ENCODE measurements at regions not wholly inside any gene's neighbourhood (a gene's known extent, or its start where the extent isn't known, plus 50 kb on each side); places are given as distances from the start of the nearest gene placed in this dataset.

GRCh38 chr19:31952693-31953092 lies 392.7 kb upstream of the ZNF507 start:
- Histone ChIP-seq H3K9me3 (ENCODE audit: low read depth) (no peaks in the 10 kb centered on the region), H3K27ac (no peak overlapping the region), H3K4me3 (no peak overlapping the region), H4K20me1 (ENCODE audit: insufficient read depth, poor library complexity, severe bottlenecking) (no peaks in the 10 kb centered on the region), H3K4me2 (no peak overlapping the region), H3K79me2 (no peaks in the 10 kb centered on the region), H3K4me1 (ENCODE audit: insufficient read depth) (peaks cover 2% of the 10 kb centered on the region), H3K36me3 (replicated peaks; ENCODE audit: insufficient read depth, low read depth) (no peaks in the 10 kb centered on the region), H3K27me3 (no peaks in the 10 kb centered on the region), H2AFZ (no peak overlapping the region), H3K9me2 (replicated peaks; ENCODE audit: insufficient read depth) (no peaks in the 10 kb centered on the region)
- TF ChIP-seq, protein P1, sequence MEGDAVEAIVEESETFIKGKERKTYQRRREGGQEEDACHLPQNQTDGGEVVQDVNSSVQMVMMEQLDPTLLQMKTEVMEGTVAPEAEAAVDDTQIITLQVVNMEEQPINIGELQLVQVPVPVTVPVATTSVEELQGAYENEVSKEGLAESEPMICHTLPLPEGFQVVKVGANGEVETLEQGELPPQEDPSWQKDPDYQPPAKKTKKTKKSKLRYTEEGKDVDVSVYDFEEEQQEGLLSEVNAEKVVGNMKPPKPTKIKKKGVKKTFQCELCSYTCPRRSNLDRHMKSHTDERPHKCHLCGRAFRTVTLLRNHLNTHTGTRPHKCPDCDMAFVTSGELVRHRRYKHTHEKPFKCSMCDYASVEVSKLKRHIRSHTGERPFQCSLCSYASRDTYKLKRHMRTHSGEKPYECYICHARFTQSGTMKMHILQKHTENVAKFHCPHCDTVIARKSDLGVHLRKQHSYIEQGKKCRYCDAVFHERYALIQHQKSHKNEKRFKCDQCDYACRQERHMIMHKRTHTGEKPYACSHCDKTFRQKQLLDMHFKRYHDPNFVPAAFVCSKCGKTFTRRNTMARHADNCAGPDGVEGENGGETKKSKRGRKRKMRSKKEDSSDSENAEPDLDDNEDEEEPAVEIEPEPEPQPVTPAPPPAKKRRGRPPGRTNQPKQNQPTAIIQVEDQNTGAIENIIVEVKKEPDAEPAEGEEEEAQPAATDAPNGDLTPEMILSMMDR (IDR thresholded peaks at IDR 0.05; ENCODE audit: poor library complexity) = no peak
- no peak for TF ChIP-seq EZH2 (IDR thresholded peaks at IDR 0.05; ENCODE audit: borderline replicate concordance)
- TF ChIP-seq EZH2phosphoT487 (IDR thresholded peaks at IDR 0.05; ENCODE audit: low read depth, severe bottlenecking, unreplicated experiment) = no peak
- 88% methylated on average over 1 of the region's 1 CpG for WGBS (ENCODE audit: low lambda C conversion rate, missing lambda C conversion rate)
- DNase-seq (ENCODE audit: low spot score) = no peak

- Histone ChIP-seq H3K4me1 (ENCODE audit: insufficient read depth) (peaks cover 3% of the 10 kb centered on the region), H3K36me3 (replicated peaks; ENCODE audit: insufficient read depth, low read depth) (no peaks in the 10 kb centered on the region), H3K79me2 (no peaks in the 10 kb centered on the region), H4K20me1 (ENCODE audit: insufficient read depth, poor library complexity, severe bottlenecking) (no peaks in the 10 kb centered on the region), H3K9me2 (replicated peaks; ENCODE audit: insufficient read depth) (no peaks in the 10 kb centered on the region), H3K4me3 (no peak overlapping the region), H3K9me3 (ENCODE audit: low read depth) (no peaks in the 10 kb centered on the region), H2AFZ (no peak overlapping the region), H3K4me2 (no peak overlapping the region), H3K27ac (no peak overlapping the region), H3K27me3 (no peaks in the 10 kb centered on the region)
- TF ChIP-seq, protein P1 (IDR thresholded peaks at IDR 0.05; ENCODE audit: poor library complexity) = no peak
- TF ChIP-seq EZH2phosphoT487 (IDR thresholded peaks at IDR 0.05; ENCODE audit: low read depth, severe bottlenecking, unreplicated experiment) (no peak), EZH2 (IDR thresholded peaks at IDR 0.05; ENCODE audit: borderline replicate concordance) (no peak)
- no peak for DNase-seq (ENCODE audit: low spot score)
- 100% methylated on average over 3 of the region's 3 CpGs for WGBS (ENCODE audit: low lambda C conversion rate, missing lambda C conversion rate)
Observed at GRCh38 chr19:31955061-31955460, 390.3 kb upstream of the ZNF507 start.

DNA sequence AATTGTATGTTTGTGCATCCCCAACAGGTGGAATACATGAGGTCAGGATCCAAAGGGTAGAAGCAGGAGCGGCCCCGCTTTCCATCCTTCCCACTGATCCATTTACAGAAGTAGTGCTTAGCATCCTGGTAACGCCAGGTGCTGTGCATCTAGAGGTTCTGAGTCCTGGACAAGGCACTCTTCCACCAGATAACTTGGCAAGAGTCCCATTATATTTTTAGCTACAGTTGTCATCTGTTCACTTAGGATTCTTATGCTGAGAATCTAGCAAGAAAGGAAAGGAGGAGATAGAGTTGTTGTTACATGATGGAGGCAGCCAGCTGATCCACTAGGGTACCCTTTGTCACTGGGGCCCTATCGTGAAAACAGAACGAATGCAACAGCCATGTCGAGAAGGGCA lies 389.5 kb upstream of the ZNF507 start:
- H3K27me3 ChIP-seq = no peaks in the 10 kb centered on the region
- 91% methylated on average over 6 of the region's 6 CpGs for WGBS (ENCODE audit: low lambda C conversion rate, missing lambda C conversion rate)
- no peak overlapping the region for H2AFZ ChIP-seq
- H3K4me3 ChIP-seq = no peak overlapping the region
- H3K36me3 ChIP-seq (replicated peaks; ENCODE audit: insufficient read depth, low read depth) = no peaks in the 10 kb centered on the region
- H4K20me1 ChIP-seq (ENCODE audit: insufficient read depth, poor library complexity, severe bottlenecking) = no peaks in the 10 kb centered on the region
- no peak for DNase-seq (ENCODE audit: low spot score)
- no peak overlapping the region for H3K27ac ChIP-seq
- peaks cover 3% of the 10 kb centered on the region for H3K4me1 ChIP-seq (ENCODE audit: insufficient read depth)
- H3K9me3 ChIP-seq (ENCODE audit: low read depth) = no peaks in the 10 kb centered on the region
- no peaks in the 10 kb centered on the region for H3K79me2 ChIP-seq
- H3K9me2 ChIP-seq (replicated peaks; ENCODE audit: insufficient read depth) = no peaks in the 10 kb centered on the region
- H3K4me2 ChIP-seq = no peak overlapping the region
- TF ChIP-seq, protein P1 (IDR thresholded peaks at IDR 0.05; ENCODE audit: poor library complexity) = no peak
- no peak for TF ChIP-seq EZH2phosphoT487 (IDR thresholded peaks at IDR 0.05; ENCODE audit: low read depth, severe bottlenecking, unreplicated experiment)
- no peak for TF ChIP-seq EZH2 (IDR thresholded peaks at IDR 0.05; ENCODE audit: borderline replicate concordance)
